GM12864 (cell line): ENCODE measurements at regions not wholly inside any gene's neighbourhood (a gene's known extent, or its start where the extent isn't known, plus 50 kb on each side); places are given as distances from the start of the nearest gene placed in this dataset.
"Not testable (repeated sequence)": the region's sequence is repeated elsewhere in the genome, so short reads cannot be mapped to it uniquely, and the experiment has no call there.

Source experiments
- DNase-seq: peaks from one replicate; pipeline ENCODE4 v3.0.0-alpha.2; 2011; ENCODE audit warnings: low read depth
- H3K4me3 ChIP-seq: 2 replicates; pipeline ENCODE4 v1.5.1; 2011; ENCODE audit warnings: mild to moderate bottlenecking, low read depth, low read length, control low read depth
- CTCF ChIP-seq: IDR thresholded peaks from 2 replicates; pipeline ENCODE4 v1.5.1; 2011; ENCODE audit warnings: low read depth, mild to moderate bottlenecking, moderate library complexity, low read length, control low read depth, inconsistent platforms; ENCODE audit errors: missing control alignments

GRCh38 chr14:82811246-82811645 lies 1277.6 kb upstream of the SEL1L start:
- H3K4me3 ChIP-seq: no peak overlapping the region
- no peak for DNase-seq
- no peak for TF ChIP-seq CTCF

- not testable (repeated sequence) for H3K4me3 ChIP-seq, DNase-seq
Measured at GRCh38 chr14:82814339-82814738, 1280.7 kb upstream of the SEL1L start.

- TF ChIP-seq CTCF: no peak
- no peak overlapping the region for H3K4me3 ChIP-seq
- no peak for DNase-seq
Measured at GRCh38 chr14:82830596-82830995, 1296.9 kb upstream of the SEL1L start.

GRCh38 chr14:82836256-82836950 lies 1302.8 kb upstream of the SEL1L start:
- H3K4me3 ChIP-seq: no peak overlapping the region
- no peak for DNase-seq

GRCh38 chr14:82837611-82838140 lies 1304.0 kb upstream of the SEL1L start:
- no peak for DNase-seq
- no peak for TF ChIP-seq CTCF
- no peak overlapping the region for H3K4me3 ChIP-seq

More at GRCh38 chr14:82836256-82836950, 1302.8 kb upstream of the SEL1L start:
- no peak for TF ChIP-seq CTCF

GRCh38 chr14:82850576-82850975 lies 1316.9 kb upstream of the SEL1L start:
- no peak for TF ChIP-seq CTCF
- no peak for DNase-seq
- no peak overlapping the region for H3K4me3 ChIP-seq

- no peak overlapping the region for H3K4me3 ChIP-seq
- no peak for DNase-seq
- TF ChIP-seq CTCF: no peak
Measured at GRCh38 chr14:82854131-82854530, 1320.5 kb upstream of the SEL1L start.
